Kidney (tissue), 13 donors: ENCODE measurements at regions not wholly inside any gene's neighbourhood (a gene's known extent, or its start where the extent isn't known, plus 50 kb on each side); places are given as distances from the start of the nearest gene placed in this dataset.

Source experiments
- DNase-seq, 5 donors: peaks; one replicate each; pipeline ENCODE4 v3.0.0-alpha.2; 2013 to 2020
- FAIRE-seq: peaks from 2 replicates; lab custom pipeline; 2012; peaks lifted over from hg19 to GRCh38; lab: Jason Lieb, UNC
- H3K27ac ChIP-seq, 2 donors: one replicate each; pipeline ENCODE4 v1.7.0; 2013; ENCODE audit warnings: low read depth in 2 of 2, low read length in 2 of 2, inconsistent platforms in 1 of 2
- H3K27me3 ChIP-seq: one replicate; pipeline ENCODE4 v1.7.1; 2013; ENCODE audit warnings: low read length, inconsistent platforms; ENCODE audit not compliant: control insufficient read depth, insufficient read depth
- H3K36me3 ChIP-seq, 3 donors: one replicate each; pipeline versions ENCODE4 v1.7.0 to v1.7.1; 2013; ENCODE audit warnings: low read length in 3 of 3, control low read depth in 1 of 3, inconsistent platforms in 1 of 3; ENCODE audit not compliant: insufficient read depth in 3 of 3, control insufficient read depth in 2 of 3
- H3K4me1 ChIP-seq, 3 donors: one replicate each; pipeline versions ENCODE4 v1.7.0 to v1.7.1; 2013; ENCODE audit warnings: low read length in 3 of 3, inconsistent platforms in 1 of 3, low read depth in 1 of 3; ENCODE audit not compliant: control insufficient read depth in 2 of 3, insufficient read depth in 2 of 3
- H3K4me3 ChIP-seq, 3 donors: one replicate each; pipeline versions ENCODE4 v1.7.0 to v1.8.1; 2013; ENCODE audit warnings: low read length in 3 of 3, control low read depth in 1 of 3, inconsistent platforms in 1 of 3
- H3K9ac ChIP-seq, 3 donors: one replicate each; pipeline versions ENCODE4 v1.7.0 to v1.7.1; 2013; ENCODE audit warnings: low read length in 3 of 3, control low read depth in 1 of 3, inconsistent platforms in 1 of 3
- H3K9me3 ChIP-seq, 3 donors: one replicate each; pipeline versions ENCODE4 v1.7.0 to v1.7.1; 2013; ENCODE audit warnings: low read length in 3 of 3, control low read depth in 1 of 3, inconsistent platforms in 1 of 3; ENCODE audit not compliant: control insufficient read depth in 2 of 3, insufficient read depth in 1 of 3
- intact Hi-C: fragments of 100-400 bp; cut with DNase I; formaldehyde crosslinking; loops from one replicate; pipeline ENCODE4 v1.11.1; 2022
- TF ChIP-seq, protein P1 (sequence below): IDR thresholded peaks from 3 replicates; pipeline ENCODE4 v1.5.1; 2012; ENCODE audit warnings: mild to moderate bottlenecking, moderate library complexity, borderline replicate concordance; ENCODE audit not compliant: insufficient read depth; ENCODE audit errors: extremely low read depth
- donor health status: control.
- donor health status: control.
- donor health status: control.
- donor health status: control.
- donor health status: control.
- donor health status: DM: yes; HTN: yes; CAD: no.
- donor health status: Normal renal cell carcinoma (clear cell type).

GRCh38 chr3:46119253-46119652, 88.9 kb downstream of the CCR1 start:
- no peak overlapping the region for H3K27ac ChIP-seq
- no peaks in the 10 kb centered on the region for H3K27me3 ChIP-seq
- TF ChIP-seq, protein P1, sequence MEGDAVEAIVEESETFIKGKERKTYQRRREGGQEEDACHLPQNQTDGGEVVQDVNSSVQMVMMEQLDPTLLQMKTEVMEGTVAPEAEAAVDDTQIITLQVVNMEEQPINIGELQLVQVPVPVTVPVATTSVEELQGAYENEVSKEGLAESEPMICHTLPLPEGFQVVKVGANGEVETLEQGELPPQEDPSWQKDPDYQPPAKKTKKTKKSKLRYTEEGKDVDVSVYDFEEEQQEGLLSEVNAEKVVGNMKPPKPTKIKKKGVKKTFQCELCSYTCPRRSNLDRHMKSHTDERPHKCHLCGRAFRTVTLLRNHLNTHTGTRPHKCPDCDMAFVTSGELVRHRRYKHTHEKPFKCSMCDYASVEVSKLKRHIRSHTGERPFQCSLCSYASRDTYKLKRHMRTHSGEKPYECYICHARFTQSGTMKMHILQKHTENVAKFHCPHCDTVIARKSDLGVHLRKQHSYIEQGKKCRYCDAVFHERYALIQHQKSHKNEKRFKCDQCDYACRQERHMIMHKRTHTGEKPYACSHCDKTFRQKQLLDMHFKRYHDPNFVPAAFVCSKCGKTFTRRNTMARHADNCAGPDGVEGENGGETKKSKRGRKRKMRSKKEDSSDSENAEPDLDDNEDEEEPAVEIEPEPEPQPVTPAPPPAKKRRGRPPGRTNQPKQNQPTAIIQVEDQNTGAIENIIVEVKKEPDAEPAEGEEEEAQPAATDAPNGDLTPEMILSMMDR, result no peak
- FAIRE-seq (no peak), DNase-seq (no peak)
- no peak overlapping the region for H3K4me3 ChIP-seq
- no peak overlapping the region for H3K9ac ChIP-seq
- H3K9me3 ChIP-seq, result no peaks in the 10 kb centered on the region
- intact Hi-C loops, result no loop called here
- H3K36me3 ChIP-seq, result no peaks in the 10 kb centered on the region
- H3K4me1 ChIP-seq, result peaks cover 0 to 3% (median 0%) of the 10 kb centered on the region in 3 donors

- H3K4me1 ChIP-seq, result no peaks in the 10 kb centered on the region
- DNase-seq, result no peak
- H3K9me3 ChIP-seq, result no peaks in the 10 kb centered on the region
- no peak for FAIRE-seq
- H3K27me3 ChIP-seq, result no peaks in the 10 kb centered on the region
- no peak overlapping the region for H3K4me3 ChIP-seq
- TF ChIP-seq, protein P1, result no peak
- intact Hi-C loops, result no loop called here
- no peaks in the 10 kb centered on the region for H3K36me3 ChIP-seq
- no peak overlapping the region for H3K9ac ChIP-seq
- no peak overlapping the region for H3K27ac ChIP-seq
Observed at GRCh38 chr3:46116996-46117395, 89.7 kb upstream of the XCR1 start.

DNA sequence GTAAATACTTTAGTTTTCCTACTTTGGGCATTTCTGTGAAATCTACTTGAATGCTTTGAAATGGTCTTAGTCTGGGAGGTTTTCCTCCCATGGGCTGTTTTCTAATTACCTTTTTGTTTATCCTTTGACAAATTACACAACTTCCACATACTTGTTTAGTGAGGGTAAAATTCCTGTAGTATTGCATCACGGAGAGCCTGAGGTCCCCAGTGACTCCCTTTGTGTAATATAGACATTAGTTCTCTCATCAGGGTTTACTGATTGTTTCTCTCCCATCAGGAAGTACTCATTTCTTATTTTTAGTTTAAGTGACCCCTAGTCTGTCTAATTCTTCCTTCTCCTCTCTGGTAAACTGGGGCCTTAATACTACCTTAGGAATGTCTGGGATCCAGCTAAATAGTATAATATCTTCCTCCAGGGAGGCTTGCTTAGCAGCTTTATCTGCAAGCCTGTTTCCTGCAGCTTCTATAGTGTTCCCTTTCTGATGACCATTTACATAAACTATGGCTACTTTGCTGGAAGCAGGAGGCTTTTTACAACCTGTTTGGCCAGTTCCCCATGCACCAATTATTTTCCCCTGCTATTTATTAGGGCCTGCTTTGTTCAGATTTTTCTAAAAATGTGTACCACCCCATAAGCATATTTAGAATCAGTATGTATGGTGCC, 87.2 kb upstream of the XCR1 start:
- Histone ChIP-seq H3K9ac (no peak overlapping the region), H3K4me1 (no peaks in the 10 kb centered on the region), H3K4me3 (no peak overlapping the region), H3K27me3 (no peaks in the 10 kb centered on the region), H3K9me3 (no peaks in the 10 kb centered on the region), H3K27ac (peak overlapping the region; percentile 7 to 41), H3K36me3 (no peaks in the 10 kb centered on the region)
- intact Hi-C loops, result no loop called here
- DNase-seq (no peak), FAIRE-seq (no peak)
- TF ChIP-seq, protein P1, result no peak

DNA sequence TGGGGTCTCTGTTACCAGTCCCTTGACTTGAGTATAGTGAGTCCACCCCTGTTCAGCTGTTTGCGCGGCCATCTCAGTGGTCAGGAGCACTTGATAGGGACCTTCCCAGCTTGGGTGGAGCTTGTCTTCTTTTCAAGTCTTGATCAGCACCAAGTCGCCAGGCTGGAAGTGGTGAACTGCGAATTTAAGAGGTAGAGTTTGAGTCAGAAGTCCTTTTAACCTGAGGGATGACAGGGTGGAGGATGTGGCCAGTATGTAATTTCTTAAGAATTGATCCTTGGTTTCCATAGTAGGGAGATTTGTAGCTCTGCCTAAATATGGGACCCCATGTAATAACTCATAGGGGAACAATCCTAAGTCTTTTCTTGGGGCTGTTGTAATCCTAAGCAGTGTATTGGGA, 86.3 kb upstream of the XCR1 start:
- DNase-seq (no peak), FAIRE-seq (no peak)
- no peaks in the 10 kb centered on the region for H3K4me1 ChIP-seq
- no peaks in the 10 kb centered on the region for H3K27me3 ChIP-seq
- H3K36me3 ChIP-seq, result no peaks in the 10 kb centered on the region
- no peak overlapping the region for H3K9ac ChIP-seq
- TF ChIP-seq, protein P1, result no peak
- H3K9me3 ChIP-seq, result no peaks in the 10 kb centered on the region
- intact Hi-C loops, result no loop called here
- no peak overlapping the region for H3K4me3 ChIP-seq
- no peak overlapping the region for H3K27ac ChIP-seq
